GM18909 (cell line): ENCODE measurements at regions not wholly inside any gene's neighbourhood (a gene's known extent, or its start where the extent isn't known, plus 50 kb on each side); places are given as distances from the start of the nearest gene placed in this dataset.
"Not testable (repeated sequence)": the region's sequence is repeated elsewhere in the genome, so short reads cannot be mapped to it uniquely, and the experiment has no call there.

ENCODE experiments used
- ATAC-seq: cut with Tn5 transposase; IDR thresholded peaks from one replicate; pipeline ENCODE4 v1.9.1; 2021; ENCODE audit warnings: mild to moderate bottlenecking; ENCODE audit not compliant: unreplicated experiment, poor library complexity

GRCh38 chr1:104135036-104135435 lies 385.3 kb downstream of the AMY1C start:
- ATAC-seq, result not testable (repeated sequence)

DNA sequence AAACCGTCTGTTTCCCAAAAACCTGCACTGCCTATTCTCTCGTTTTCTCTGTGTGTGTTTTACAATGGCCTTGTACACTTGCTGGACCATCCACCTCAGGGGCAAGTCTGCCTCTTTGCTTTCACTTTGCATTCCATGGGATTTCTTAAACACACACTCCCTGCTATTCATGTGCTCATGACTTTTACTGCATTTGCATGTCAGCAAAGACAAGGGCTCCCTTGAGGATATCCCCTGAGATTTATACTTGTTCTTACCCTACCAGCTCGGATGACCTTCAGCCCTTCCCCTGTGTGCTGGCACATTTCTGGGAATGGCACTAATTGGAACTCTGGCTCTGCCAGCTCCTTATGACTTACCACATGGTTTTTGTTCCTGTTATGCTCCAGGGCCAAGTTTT lies 386.9 kb downstream of the AMY1C start:
- ATAC-seq, result no peak

DNA sequence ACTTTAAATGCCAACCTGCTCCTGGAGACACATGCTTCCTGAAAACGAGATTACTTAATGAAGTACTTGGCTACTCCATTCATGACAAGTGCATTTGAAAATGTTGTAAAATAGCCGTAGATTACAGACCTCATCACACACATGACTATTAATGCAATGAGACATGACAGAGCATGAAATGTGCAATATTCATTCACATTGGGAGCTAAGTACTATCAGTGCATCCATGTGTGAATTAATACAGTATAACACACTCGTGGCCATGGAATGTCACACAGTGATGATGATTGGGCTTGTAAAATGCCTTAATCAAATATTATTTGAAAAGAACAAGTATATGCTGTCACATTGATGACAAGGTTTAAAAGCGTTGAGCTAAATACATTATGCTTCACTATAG lies 407.0 kb downstream of the AMY1C start:
- ATAC-seq, result no peak

GRCh38 chr1:104163912-104164476 lies 414.3 kb downstream of the AMY1C start:
- no peak for ATAC-seq

DNA sequence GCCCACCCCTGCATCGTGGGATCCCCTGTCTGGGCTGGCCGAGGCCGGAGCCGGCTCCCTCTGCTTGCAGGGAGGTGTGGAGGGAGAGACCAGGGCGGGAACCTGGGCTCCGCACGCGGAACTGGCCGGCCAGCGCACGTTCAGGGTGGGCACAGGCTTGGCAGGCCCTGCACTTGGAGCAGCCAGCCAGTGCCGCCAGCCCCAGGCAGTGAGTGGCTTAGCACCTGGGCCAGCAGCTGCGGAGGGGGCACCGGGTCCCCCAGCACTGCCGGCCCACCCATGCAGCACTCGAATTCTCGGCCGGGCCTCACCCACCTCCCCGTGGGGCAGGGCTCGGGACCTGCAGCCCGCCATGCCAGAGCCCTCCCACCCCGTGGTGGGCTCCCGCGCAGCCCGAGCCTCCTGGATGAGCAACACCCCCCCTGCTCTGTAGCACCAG lies 422.6 kb downstream of the AMY1C start:
- no peak for ATAC-seq

DNA sequence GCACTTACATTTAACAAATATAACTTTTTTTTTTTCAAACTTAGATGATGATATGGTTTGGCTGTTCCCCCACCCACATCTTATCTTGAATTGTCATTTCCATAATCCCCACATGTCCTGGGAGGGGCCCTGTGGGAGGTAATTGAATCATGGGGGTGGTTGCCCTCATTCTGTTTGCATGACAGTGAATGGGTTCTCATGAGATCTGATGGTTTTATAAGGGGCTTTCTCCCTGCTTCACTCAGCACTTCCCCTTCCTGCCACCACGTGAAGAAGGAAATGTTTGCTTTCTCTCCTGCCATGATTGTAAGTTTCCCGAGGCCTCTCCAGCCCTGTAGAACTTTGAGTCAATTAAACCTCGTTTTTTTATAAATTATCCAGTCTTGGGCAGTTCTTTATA lies 432.6 kb downstream of the AMY1C start:
- ATAC-seq, result no peak

DNA sequence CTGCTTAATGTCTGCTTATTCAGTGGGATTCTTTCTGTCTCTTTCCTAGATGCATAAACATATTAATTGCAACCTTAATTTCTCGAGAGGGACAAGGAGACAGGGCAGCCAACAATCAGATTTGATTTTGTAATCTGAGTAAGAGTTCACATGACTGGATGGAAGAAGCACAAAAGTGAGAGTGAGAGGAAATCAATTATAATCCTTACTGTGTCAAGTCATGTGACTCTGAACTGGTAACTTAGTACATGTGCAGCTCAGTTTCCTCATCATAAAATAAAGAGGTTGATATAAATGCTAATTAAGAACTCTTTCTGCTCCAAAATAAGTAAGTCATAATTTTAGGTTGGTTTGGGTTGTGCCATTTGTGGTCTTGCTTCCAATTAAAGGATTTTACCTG lies 439.5 kb downstream of the AMY1C start:
- ATAC-seq, result no peak

- ATAC-seq, result no peak
Measured at GRCh38 chr1:104190821-104191220, 441.1 kb downstream of the AMY1C start.

DNA sequence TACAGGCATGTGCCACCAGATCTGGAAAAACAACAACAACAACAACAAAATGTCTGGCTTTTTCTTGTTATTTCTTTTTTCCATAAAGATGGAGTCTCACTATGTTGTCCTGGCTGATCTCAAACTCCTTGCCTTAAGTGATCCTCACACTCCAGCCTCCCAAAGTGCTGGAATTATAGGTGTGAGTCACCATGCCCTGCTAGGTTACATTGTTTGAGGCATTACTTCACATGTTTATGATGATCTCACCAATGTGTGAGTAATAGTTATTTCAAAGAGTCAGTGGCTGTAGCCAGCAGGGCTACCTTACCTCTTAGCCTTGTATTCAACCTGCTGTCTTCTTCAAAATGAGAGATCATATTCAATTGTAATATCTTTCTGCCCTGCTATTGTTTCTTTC lies 445.7 kb downstream of the AMY1C start:
- ATAC-seq, result no peak

DNA sequence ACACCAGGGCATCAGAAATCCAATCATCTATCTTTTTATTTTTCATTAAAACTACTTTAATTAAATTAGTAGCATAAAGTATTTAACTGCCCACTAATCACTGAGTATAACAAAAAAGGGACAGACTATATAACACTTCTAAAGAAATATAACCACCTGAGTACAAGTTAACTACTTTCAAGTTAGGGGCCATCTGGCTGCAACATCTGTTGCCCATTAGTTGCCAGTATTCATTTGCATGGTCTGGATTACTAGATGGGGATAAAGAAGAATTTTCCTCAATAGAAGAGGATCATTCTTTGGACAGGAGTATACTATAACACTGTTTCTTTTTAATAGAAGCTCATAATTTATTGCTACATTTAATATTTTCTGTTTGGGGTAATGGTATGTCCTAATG lies 446.4 kb downstream of the AMY1C start:
- no peak for ATAC-seq

DNA sequence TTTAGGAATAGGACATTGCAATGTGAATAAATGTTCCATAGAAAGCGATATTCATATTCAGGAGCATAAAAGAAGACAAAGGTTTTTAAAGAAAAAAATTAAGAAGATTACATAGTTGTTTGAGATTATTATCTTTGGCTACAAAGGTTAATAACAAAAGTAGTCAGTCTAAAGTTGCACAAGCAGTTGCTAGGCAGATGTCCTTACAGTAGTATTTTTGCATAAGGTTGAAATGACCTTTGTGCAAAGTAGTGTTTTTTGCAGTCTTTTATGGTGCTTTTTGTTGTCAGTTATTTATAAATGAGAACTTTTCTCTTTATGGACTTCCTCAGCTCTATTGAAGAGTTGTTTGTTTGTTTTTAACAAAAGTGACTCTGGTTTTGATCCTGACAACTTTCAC lies 447.8 kb downstream of the AMY1C start:
- no peak for ATAC-seq

- ATAC-seq, result no peak
Measured at GRCh38 chr1:104212239-104212638, 462.5 kb downstream of the AMY1C start.

DNA sequence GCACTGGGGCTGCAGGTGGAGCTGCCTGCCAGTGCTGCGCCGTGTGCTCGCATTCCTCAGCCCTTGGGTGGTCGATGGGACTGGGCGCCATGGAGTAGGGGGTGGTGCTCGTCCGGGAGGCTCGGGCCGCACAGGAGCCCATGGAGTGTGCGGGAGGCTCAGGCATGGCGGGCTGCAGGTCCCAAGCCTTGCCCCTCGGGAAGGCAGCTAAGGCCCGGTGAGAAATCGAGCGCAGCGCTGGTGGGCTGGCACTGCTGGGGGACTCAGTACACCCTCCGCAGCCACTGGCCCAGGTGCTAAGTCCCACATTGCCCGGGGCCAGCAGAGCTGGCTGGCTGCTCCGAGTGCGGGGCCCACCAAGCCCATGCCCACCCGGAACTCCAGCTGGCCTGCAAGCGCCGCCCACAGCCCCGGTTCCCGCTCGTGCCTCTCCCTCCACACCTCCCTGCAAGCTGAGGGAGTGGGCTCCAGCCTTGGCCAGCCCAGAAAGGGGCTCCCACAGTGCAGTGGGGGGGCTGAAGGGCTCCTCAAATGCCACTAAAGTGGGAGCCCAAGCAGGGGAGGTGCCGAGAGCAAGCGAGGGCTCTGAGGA lies 467.8 kb downstream of the AMY1C start:
- ATAC-seq, result not testable (repeated sequence)

DNA sequence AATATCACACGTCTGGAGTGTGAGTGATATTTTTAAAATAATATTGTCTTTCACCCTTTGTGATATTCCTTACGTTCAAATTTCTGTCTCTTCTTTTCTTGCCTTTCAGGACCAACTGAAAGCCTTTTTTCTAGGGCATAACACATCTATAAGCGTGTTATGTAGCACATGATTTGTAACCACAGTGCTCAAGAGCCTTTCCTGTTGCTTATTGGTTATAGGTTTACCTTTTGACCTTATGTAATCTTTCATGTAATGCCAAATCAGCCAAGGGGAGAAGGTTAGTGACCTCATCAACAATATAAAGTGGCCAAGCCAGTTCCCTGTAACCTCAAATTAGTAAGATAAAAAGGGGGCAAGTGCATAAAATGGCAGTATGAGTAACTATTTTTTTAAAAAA lies 480.2 kb downstream of the AMY1C start:
- ATAC-seq, result no peak

DNA sequence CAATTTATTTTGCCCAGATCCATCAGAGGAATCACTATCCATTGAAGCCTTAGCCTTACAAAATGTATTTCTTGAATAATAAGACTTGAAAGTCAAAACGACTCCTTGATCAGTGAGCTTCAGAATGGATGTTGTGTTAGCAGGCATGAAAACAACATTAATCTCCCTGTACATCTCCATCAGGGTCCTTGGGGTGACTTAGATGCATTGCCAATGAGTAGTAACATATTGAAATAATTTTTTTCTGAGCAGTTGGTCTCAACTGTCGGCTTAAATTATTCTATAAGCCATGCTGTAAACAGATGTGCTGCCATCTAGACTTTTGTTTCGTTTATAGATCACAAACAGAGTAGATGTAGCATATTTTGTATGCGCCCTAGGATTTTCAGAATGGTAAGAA lies 482.0 kb downstream of the AMY1C start:
- ATAC-seq, result no peak

- no peak for ATAC-seq
Measured at GRCh38 chr1:104235141-104235540, 485.4 kb downstream of the AMY1C start.

GRCh38 chr1:104238991-104239390 lies 489.3 kb downstream of the AMY1C start:
- ATAC-seq, result no peak

- no peak for ATAC-seq
Measured at GRCh38 chr1:104248385-104248784, 498.7 kb downstream of the AMY1C start.

DNA sequence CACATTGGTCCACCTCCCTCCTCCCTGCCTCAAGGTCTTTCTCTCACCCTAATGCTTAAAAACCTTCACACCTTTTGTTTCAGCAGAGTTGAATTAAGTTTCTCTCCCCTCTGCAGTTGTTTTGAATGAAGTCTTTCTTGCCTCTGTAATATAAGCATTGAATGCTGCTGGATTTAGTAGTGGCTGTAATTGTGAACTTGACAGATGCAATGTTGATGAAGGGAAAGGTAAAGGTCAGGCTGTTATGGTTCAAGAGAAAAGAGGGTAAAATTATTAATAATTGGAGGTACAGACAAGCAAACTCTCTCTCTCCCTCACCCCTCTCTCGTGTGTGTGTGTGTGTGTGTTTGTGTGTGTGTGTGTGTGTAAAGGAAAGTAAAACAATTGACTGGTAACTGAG lies 509.8 kb downstream of the AMY1C start:
- ATAC-seq, result no peak

GRCh38 chr1:104263110-104263509 lies 513.4 kb downstream of the AMY1C start:
- not testable (repeated sequence) for ATAC-seq

DNA sequence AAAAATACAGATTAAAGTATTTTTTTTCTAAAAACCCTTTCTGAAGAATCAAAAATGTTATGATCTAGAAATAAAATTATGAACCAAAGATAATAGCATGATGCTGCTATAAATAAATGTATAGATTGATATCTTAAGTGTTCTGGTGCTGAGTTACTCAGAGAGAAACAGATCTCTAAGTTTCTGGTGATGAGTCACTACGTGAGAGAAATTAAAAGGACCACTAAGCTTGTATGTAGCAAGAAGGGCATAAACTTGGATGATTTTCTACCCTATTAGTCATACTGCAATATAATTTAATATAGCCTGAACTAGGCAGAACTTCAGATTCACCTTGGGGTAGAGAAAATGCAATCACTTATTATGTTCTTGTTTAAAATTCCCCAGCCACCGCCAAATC lies 514.8 kb downstream of the AMY1C start:
- ATAC-seq, result no peak

- ATAC-seq, result no peak
Measured at GRCh38 chr1:104265163-104265562, 515.5 kb downstream of the AMY1C start.
